ENCODE measurements at regions not wholly inside any gene's neighbourhood (a gene's known extent, or its start where the extent isn't known, plus 50 kb on each side); places are given as distances from the start of the nearest gene placed in this dataset.

GRCh38 chr3:56960234-56960917 is 100.1 kb upstream of the SPATA12 start:
- no peaks in the 10 kb centered on the region for H3K9me3 ChIP-seq
- no peak for TF ChIP-seq POLR2A (IDR thresholded peaks at IDR 0.05)
- no peak for TF ChIP-seq POLR2AphosphoS5 (IDR thresholded peaks at IDR 0.05)
- no peak for TF ChIP-seq EP300 (IDR thresholded peaks at IDR 0.05)
- TF ChIP-seq CTCF (IDR thresholded peaks at IDR 0.05), result no peak
- peaks cover 0 to 5% (median 0%) of the 10 kb centered on the region in 4 donors for H3K36me3 ChIP-seq
- H3K27me3 ChIP-seq, result no peaks in the 10 kb centered on the region
- H3K4me1 ChIP-seq, result peaks cover 5 to 14% (median 8%) of the 10 kb centered on the region in 4 donors
- WGBS, 5 donors, result 75 to 87% (median 81%) methylated on average over 6 of the region's 6 CpGs
- H3K4me3 ChIP-seq, result no peak overlapping the region
- H3K27ac ChIP-seq, result no peak overlapping the region
- DNase-seq, result no peak
- intact Hi-C loops (cut with DNase I; ENCODE audit: low total_unique reads), result no loop called here

GRCh38 chr3:56958879-56959278 is 101.6 kb upstream of the SPATA12 start:
- Histone ChIP-seq H3K27me3 (no peaks in the 10 kb centered on the region), H3K36me3 (peaks cover 0 to 5% (median 0%) of the 10 kb centered on the region in 4 donors), H3K4me1 (peaks cover 5 to 21% (median 12%) of the 10 kb centered on the region in 4 donors), H3K9me3 (no peaks in the 10 kb centered on the region), H3K4me3 (no peak overlapping the region), H3K27ac (no peak overlapping the region)
- intact Hi-C loops (cut with DNase I; ENCODE audit: low total_unique reads), result no loop called here
- 94 to 98% (median 96%) methylated on average over 2 of the region's 2 CpGs for WGBS, 5 donors
- DNase-seq, result no peak
- TF ChIP-seq EP300 (IDR thresholded peaks at IDR 0.05) (no peak), CTCF (IDR thresholded peaks at IDR 0.05) (no peak), POLR2A (IDR thresholded peaks at IDR 0.05) (no peak), POLR2AphosphoS5 (IDR thresholded peaks at IDR 0.05) (no peak)

- no peak for DNase-seq
- WGBS, 5 donors, result 95 to 100% (median 98%) methylated on average over 2 of the region's 2 CpGs
- peaks cover 0 to 5% (median 0%) of the 10 kb centered on the region in 4 donors for H3K36me3 ChIP-seq
- H3K27ac ChIP-seq, result no peak overlapping the region
- no peaks in the 10 kb centered on the region for H3K27me3 ChIP-seq
- intact Hi-C loops (cut with DNase I; ENCODE audit: low total_unique reads), result no loop called here
- no peaks in the 10 kb centered on the region for H3K9me3 ChIP-seq
- no peak overlapping the region for H3K4me3 ChIP-seq
- H3K4me1 ChIP-seq, result peaks cover 0 to 15% (median 7%) of the 10 kb centered on the region in 4 donors
- TF ChIP-seq POLR2A (IDR thresholded peaks at IDR 0.05) (no peak), POLR2AphosphoS5 (IDR thresholded peaks at IDR 0.05) (no peak), EP300 (IDR thresholded peaks at IDR 0.05) (no peak), CTCF (IDR thresholded peaks at IDR 0.05) (no peak)
Observed at GRCh38 chr3:56957522-56957921, 102.9 kb upstream of the SPATA12 start.

GRCh38 chr3:56956906-56957305 is 103.6 kb upstream of the SPATA12 start:
- no peak overlapping the region for H3K4me3 ChIP-seq
- H3K9me3 ChIP-seq, result no peaks in the 10 kb centered on the region
- H3K27ac ChIP-seq, result no peak overlapping the region
- no peak for TF ChIP-seq CTCF (IDR thresholded peaks at IDR 0.05)
- no peak for TF ChIP-seq EP300 (IDR thresholded peaks at IDR 0.05)
- TF ChIP-seq POLR2AphosphoS5 (IDR thresholded peaks at IDR 0.05), result no peak
- TF ChIP-seq POLR2A (IDR thresholded peaks at IDR 0.05), result no peak
- intact Hi-C loops (cut with DNase I; ENCODE audit: low total_unique reads), result no loop called here
- H3K4me1 ChIP-seq, result peaks cover 0 to 9% (median 3%) of the 10 kb centered on the region in 4 donors
- H3K27me3 ChIP-seq, result no peaks in the 10 kb centered on the region
- no peak for DNase-seq
- peaks cover 0 to 5% (median 0%) of the 10 kb centered on the region in 4 donors for H3K36me3 ChIP-seq
- 94 to 100% (median 97%) methylated on average over 3 of the region's 3 CpGs for WGBS, 5 donors

Measured in stomach (tissue), 8 donors.